T-helper 2 cell (primary cell): ENCODE measurements at regions not wholly inside any gene's neighbourhood (a gene's known extent, or its start where the extent isn't known, plus 50 kb on each side); places are given as distances from the start of the nearest gene placed in this dataset.
A peak's percentile ranks its signal among the peaks of the same experiment; 100 is the strongest.
"Not testable (repeated sequence)": the region's sequence is repeated elsewhere in the genome, so short reads cannot be mapped to it uniquely, and the experiment has no call there.

Source experiments
- DNase-seq, 5 experiments: peaks; one replicate each; pipeline versions ENCODE4 v3.0.0 to v3.0.0-alpha.2; 2012 to 2022

- no peak for DNase-seq
These were observed 187.8 kb downstream of the ZNF516 start for GRCh38 chr18:76307293-76307690.

DNA sequence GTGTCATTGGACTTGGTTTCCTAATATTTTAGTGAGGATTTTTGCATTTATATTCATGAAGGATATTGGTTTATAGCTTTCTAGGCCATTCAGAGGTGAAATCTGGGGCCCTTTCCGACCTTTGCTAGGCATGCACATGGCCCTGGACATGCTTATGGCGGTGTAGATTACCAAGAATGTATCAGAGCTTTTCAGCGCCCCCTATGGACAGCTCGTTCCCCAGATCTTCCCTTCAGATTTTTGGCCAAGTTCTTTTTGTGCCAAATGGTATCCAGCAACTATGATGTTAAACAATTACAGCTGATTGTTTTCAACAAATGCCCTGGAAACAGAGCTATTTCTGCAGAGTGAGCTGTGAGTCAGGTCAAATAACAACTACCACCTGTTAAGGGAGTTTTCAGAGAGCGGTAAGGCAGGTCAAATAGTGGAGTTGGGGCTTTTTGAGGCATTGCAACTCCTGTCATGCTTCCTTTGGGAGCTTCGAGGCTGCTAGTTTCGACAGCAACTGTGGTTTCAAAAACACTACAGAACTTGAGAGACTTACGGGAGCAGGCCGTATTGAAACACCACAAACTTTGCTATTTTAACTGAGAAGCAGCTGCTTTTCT is 188.3 kb downstream of the ZNF516 start:
- DNase-seq = no peak

- no peak for DNase-seq
These were observed 209.2 kb downstream of the ZNF516 start for GRCh38 chr18:76285866-76286265.

DNA sequence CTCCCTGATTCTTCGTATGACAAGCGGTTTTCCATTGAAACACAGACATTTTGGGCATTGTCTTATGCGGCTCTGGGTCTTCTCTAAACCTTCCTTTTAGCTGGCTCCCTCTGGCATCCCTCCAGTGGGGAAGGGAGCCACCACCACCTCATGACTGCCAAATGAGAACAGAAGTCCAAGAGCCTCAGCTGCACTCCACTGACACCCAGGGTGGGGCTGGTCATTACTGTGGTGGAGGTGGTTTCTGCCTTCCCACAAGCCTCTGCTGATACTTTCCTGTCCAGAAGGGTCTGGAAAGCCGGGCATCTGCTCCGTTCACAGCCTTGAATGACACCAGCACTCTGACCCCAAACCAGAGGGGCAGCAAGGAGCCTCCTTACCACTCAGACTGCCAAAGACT is 213.5 kb downstream of the ZNF516 start:
- no peak for DNase-seq

- DNase-seq = no peak
These were observed 217.2 kb downstream of the ZNF516 start for GRCh38 chr18:76277801-76278200.

DNA sequence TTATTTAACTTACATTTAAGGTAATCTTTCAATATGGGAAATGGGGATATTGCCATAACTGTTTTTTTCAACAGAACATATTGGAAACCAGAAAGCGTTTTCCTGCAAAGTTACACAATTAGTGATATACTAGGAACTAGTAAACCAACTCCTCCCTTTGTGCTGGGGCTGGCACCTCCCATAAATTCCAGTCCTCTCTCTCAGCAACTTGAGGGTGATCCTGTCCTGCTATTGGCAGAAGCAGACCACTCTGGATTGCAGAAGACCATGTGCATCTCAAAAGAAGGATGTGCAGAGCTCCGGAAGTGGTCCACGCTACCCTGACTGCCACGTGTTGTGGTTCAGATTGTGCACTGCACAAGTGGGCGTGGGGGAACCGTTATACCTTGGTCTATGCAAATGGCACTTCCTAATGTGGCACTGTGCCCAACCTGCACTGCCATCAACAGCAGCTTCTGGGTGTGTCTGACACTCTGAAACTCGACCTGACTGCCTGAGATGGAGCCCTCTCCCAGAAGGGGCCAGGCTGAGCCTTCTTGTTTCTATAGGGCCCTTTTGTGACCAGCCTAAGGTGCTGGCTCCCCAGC is 219.2 kb downstream of the ZNF516 start:
- DNase-seq = peak in 1 of 5 experiments; percentile 18

- DNase-seq = no peak
These were observed 220.4 kb downstream of the ZNF516 start for GRCh38 chr18:76274468-76275289.

DNA sequence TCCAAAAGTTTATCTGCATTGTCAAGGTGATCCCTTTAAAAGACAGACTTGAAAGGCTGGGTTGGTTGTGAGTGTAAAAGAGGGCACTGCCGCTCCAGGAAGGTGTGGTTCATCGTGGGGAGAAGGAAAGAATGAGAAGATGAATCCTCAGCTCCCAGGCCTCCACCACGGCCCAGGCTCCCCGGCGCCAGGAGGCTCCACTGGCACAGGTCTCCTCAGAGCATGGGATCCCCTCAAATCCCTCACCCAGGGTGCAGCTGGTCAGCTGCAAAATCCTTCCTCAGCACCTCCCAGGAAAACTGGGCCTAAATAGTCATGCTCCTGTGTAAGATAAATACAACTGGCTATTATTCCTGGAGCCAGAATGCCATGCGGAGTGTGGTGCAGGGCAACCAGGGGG is 221.1 kb downstream of the ZNF516 start:
- no peak for DNase-seq

DNA sequence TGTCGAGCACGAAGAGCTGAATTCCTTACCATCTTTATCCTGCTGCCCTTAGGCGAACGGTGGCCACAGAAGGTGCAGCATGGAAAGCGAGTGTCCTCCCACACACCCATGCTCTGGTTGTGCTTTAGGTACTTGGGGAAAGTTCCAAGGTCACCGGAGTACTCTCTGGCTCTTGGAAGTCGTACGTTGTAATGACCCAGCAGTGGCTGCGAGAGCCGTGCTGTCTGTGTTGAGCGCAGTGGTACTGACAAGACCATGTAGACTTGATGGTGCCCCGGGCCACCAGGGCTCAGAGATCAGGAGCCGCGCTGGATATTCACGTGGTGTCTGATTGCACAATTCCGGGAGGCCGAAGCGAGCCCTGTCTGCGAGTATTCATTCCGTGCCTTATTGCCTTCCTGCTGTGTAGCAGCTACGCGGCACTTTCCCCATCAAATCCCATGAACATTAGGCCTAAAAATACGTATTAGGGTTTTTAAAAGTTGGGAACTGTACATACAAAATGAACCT is 222.0 kb downstream of the ZNF516 start:
- no peak for DNase-seq

- DNase-seq = not testable (repeated sequence)
These were observed 227.6 kb downstream of the ZNF516 start for GRCh38 chr18:76267423-76267822.

- DNase-seq = no peak
These were observed 228.6 kb downstream of the ZNF516 start for GRCh38 chr18:76266236-76266991.

GRCh38 chr18:76265497-76266235 is 229.4 kb downstream of the ZNF516 start:
- no peak for DNase-seq

DNA sequence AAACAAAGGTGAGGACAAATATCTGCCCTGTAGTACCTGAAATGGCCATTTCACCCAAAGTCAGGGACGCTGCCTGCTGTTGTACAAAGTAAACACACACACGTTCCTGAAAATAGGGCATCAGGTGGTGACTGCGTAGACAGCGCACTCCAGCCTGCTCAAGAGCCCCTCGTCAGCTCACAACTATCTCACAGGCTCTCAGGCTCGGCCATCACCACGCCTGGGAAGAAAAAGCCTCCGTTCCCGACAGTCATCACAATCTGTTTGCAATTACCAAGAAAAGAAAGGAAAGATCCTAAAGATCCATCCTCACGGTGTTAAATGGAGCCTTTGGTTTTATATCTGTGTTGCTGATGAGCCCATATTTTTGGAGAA is 230.2 kb downstream of the ZNF516 start:
- no peak for DNase-seq

GRCh38 chr18:76264198-76264875 is 230.7 kb downstream of the ZNF516 start:
- DNase-seq = no peak

GRCh38 chr18:76263046-76264005 is 231.7 kb downstream of the ZNF516 start:
- no peak for DNase-seq

- no peak for DNase-seq
These were observed 234.0 kb downstream of the ZNF516 start for GRCh38 chr18:76260941-76261472.

DNA sequence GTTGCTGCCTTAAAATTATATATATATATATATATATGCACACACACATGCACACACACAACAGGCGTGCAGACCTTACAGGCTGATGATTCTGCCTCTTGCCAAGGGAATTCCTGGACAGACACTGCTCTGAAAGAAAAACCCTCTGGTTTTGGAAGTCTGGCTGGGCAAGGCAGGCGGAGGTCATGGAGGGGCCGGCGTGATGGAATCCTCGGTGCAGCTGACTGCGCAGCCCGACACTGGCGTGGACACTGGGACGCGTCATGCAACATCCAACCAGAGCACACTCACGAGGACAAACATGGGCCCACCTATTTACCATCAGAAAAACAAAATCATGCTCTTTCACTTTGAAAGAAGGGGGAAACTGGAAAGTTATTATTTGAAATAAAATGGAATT is 235.3 kb downstream of the ZNF516 start:
- no peak for DNase-seq

DNA sequence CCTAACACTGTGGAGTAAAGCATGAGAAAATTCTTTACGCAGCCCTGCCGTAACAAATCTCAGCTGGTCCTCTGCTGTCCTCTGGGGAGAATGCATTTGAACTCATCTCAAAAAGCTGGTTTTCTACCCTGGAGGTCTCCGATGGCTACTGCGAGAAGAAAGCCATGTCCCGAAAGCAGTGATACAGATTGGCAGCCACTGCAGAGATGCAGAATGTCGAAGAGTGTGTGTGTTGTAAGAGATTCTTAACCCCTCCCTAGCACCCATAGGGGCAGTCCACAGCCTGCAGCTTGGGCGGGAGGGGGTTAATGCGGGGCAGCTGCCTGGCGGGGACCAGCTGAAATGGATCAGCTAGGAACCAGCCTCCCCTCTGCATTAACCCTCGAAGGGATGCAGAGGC is 235.9 kb downstream of the ZNF516 start:
- DNase-seq = no peak

DNA sequence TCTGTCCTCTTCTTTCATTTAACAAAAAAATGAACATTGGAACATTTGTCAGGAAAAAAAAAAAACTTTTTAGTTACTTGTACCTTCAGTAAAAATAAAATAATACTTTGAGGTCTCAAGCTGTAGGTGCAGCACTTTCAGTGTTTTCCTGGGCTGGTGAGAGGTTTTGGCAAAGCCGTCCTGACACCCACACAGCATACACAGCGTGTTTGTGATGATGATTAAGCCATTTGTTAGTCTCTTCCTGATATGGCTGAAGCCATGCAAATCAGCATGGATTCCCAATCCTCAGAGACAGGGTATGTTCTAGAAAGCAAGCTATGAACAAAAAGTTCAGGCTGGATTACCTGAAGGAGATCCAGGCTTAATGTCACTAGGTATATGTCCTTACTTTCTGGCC is 236.8 kb downstream of the ZNF516 start:
- DNase-seq = no peak

DNA sequence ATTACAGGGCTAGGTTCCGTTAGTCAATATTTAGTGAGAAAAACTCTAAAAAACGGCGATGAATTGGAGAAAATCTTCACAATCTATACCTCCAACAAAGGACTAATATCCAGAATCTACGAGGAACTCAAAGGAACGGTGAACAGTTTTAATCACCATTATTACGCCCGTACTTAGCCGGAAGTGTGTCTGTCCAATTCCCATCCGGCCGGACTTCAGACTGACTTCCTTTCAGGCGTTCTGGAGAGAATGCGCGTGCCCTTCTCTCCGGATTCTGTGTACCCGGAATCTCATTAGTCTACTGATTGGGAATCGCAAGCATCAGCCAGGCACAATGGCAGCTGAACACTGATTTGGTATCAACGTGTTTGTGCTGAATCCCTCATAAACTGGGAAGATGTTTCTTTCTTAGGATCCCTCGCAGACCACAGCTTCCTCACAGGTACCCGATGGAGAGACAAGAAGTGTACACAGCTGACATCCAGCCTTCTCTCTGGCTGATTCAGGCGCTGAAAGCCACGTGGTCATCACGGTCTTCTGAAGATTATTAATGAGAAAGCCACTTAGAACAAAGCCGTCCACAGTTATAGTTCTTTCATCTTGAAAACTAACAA is 239.9 kb downstream of the ZNF516 start:
- no peak for DNase-seq
